Stimulated activated CD8-positive, alpha-beta memory T cell treated with anti-CD3 and anti-CD28 coated beads, Interleukin-7, amount 100 ng/mL, for 4 hours (primary cell): ENCODE measurements at regions not wholly inside any gene's neighbourhood (a gene's known extent, or its start where the extent isn't known, plus 50 kb on each side); places are given as distances from the start of the nearest gene placed in this dataset.
"Not testable (repeated sequence)": the region's sequence is repeated elsewhere in the genome, so short reads cannot be mapped to it uniquely, and the experiment has no call there.

Source experiments
- DNase-seq, 2 donors: peaks; one replicate each; pipeline ENCODE4 v3.0.0-alpha.2; 2020; ENCODE audit warnings: low read depth in 2 of 2

GRCh38 chr2:100741880-100742276 is 78.1 kb upstream of the NPAS2 start:
- DNase-seq, result no peak

GRCh38 chr2:100742277-100743254 is 77.4 kb upstream of the NPAS2 start:
- no peak for DNase-seq

- no peak for DNase-seq
These were observed 76.2 kb upstream of the NPAS2 start for GRCh38 chr2:100743741-100744140.

- no peak for DNase-seq
These were observed 75.8 kb upstream of the NPAS2 start for GRCh38 chr2:100744184-100744583.

GRCh38 chr2:100744589-100744988 is 75.3 kb upstream of the NPAS2 start:
- DNase-seq, result no peak

GRCh38 chr2:100745604-100746003 is 74.3 kb upstream of the NPAS2 start:
- DNase-seq, result no peak

GRCh38 chr2:100747551-100747950 is 72.4 kb upstream of the NPAS2 start:
- DNase-seq, result no peak

GRCh38 chr2:100747996-100748615 is 71.8 kb upstream of the NPAS2 start:
- no peak for DNase-seq

- DNase-seq, result no peak
These were observed 71.3 kb upstream of the NPAS2 start for GRCh38 chr2:100748673-100749072.

- DNase-seq, result no peak
These were observed 70.0 kb upstream of the NPAS2 start for GRCh38 chr2:100749771-100750542.

GRCh38 chr2:100751871-100752625 is 67.9 kb upstream of the NPAS2 start:
- not testable (repeated sequence) for DNase-seq

GRCh38 chr2:100752628-100753333 is 67.2 kb upstream of the NPAS2 start:
- no peak for DNase-seq

- DNase-seq, result no peak
These were observed 66.5 kb upstream of the NPAS2 start for GRCh38 chr2:100753444-100753843.

GRCh38 chr2:100753881-100754280 is 66.1 kb upstream of the NPAS2 start:
- no peak for DNase-seq

- DNase-seq, result no peak
These were observed 65.0 kb upstream of the NPAS2 start for GRCh38 chr2:100754951-100755350.

- no peak for DNase-seq
These were observed 64.5 kb upstream of the NPAS2 start for GRCh38 chr2:100755441-100755840.

- DNase-seq, result no peak
These were observed 63.2 kb upstream of the NPAS2 start for GRCh38 chr2:100756704-100757103.

- DNase-seq, result no peak
These were observed 62.1 kb upstream of the NPAS2 start for GRCh38 chr2:100757621-100758394.

GRCh38 chr2:100759901-100760300 is 60.0 kb upstream of the NPAS2 start:
- DNase-seq, result no peak

- no peak for DNase-seq
These were observed 58.6 kb upstream of the NPAS2 start for GRCh38 chr2:100761365-100761764.
